ENCODE measurements at regions not wholly inside any gene's neighbourhood (a gene's known extent, or its start where the extent isn't known, plus 50 kb on each side); places are given as distances from the start of the nearest gene placed in this dataset.

GRCh38 chr1:167156466-167156865, 62.6 kb downstream of the STYXL2 start:
- CTCF ChIA-PET = no interaction called here
- POLR2A ChIA-PET = interaction anchor here (0.6 kb wide), 1 partner anchor 194 kb away, joined by 3 read pairs; no protein-coding TSS in a partner anchor
- no peak overlapping the region for H3K4me3 ChIP-seq (ENCODE audit: low read depth, low read length)
- TF ChIP-seq CTCF (IDR thresholded peaks at IDR 0.05; ENCODE audit: insufficient read depth, low read length, missing control alignments) = no peak
- DNase-seq (ENCODE audit: low read depth, low spot score) = no peak

GRCh38 chr1:167157114-167157513, 63.2 kb downstream of the STYXL2 start:
- POLR2A ChIA-PET = no interaction called here
- H3K4me3 ChIP-seq (ENCODE audit: low read depth, low read length) = no peak overlapping the region
- CTCF ChIA-PET = no interaction called here
- DNase-seq (ENCODE audit: low read depth, low spot score) = no peak
- no peak for TF ChIP-seq CTCF (IDR thresholded peaks at IDR 0.05; ENCODE audit: insufficient read depth, low read length, missing control alignments)

GRCh38 chr1:167158111-167158812, 62.4 kb upstream of the POU2F1 start:
- CTCF ChIA-PET = no interaction called here
- H3K4me3 ChIP-seq (ENCODE audit: low read depth, low read length) = no peak overlapping the region
- TF ChIP-seq CTCF (IDR thresholded peaks at IDR 0.05; ENCODE audit: insufficient read depth, low read length, missing control alignments) = no peak
- POLR2A ChIA-PET = no interaction called here
- no peak for DNase-seq (ENCODE audit: low read depth, low spot score)

- H3K4me3 ChIP-seq (ENCODE audit: low read depth, low read length) = no peak overlapping the region
- TF ChIP-seq CTCF (IDR thresholded peaks at IDR 0.05; ENCODE audit: insufficient read depth, low read length, missing control alignments) = no peak
- no peak for DNase-seq (ENCODE audit: low read depth, low spot score)
- ChIA-PET CTCF (no interaction called here), POLR2A (no interaction called here)
Observed at GRCh38 chr1:167158813-167159275, 61.8 kb upstream of the POU2F1 start.

- DNase-seq (ENCODE audit: low read depth, low spot score) = no peak
Observed at GRCh38 chr1:167159782-167160181, 60.9 kb upstream of the POU2F1 start.

GRCh38 chr1:167161242-167161641, 59.4 kb upstream of the POU2F1 start:
- H3K4me3 ChIP-seq (ENCODE audit: low read depth, low read length) = no peak overlapping the region
- CTCF ChIA-PET = no interaction called here
- TF ChIP-seq CTCF (IDR thresholded peaks at IDR 0.05; ENCODE audit: insufficient read depth, low read length, missing control alignments) = no peak
- DNase-seq (ENCODE audit: low read depth, low spot score) = no peak
- POLR2A ChIA-PET = no interaction called here

More at GRCh38 chr1:167159782-167160181, 60.9 kb upstream of the POU2F1 start:
- TF ChIP-seq CTCF (IDR thresholded peaks at IDR 0.05; ENCODE audit: insufficient read depth, low read length, missing control alignments) = no peak
- CTCF ChIA-PET = no interaction called here
- H3K4me3 ChIP-seq (ENCODE audit: low read depth, low read length) = no peak overlapping the region
- POLR2A ChIA-PET = no interaction called here

Measured in AG04449 (cell line).